Activated naive CD4-positive, alpha-beta T cell treated with anti-CD3 and anti-CD28 coated beads, Interleukin-2, amount 50 U/mL, for 72 hours (primary cell): ENCODE measurements at regions not wholly inside any gene's neighbourhood (a gene's known extent, or its start where the extent isn't known, plus 50 kb on each side); places are given as distances from the start of the nearest gene placed in this dataset.

Experiments
- ATAC-seq, 2 donors: fragments of 150-1000 bp; cut with Tn5 transposase; 2 replicates each; pipeline ENCODE4 v1.10.0; 2021; ENCODE audit warnings: mild to moderate bottlenecking in 2 of 2, moderate library complexity in 2 of 2
- DNase-seq, 2 donors: peaks; one replicate each; pipeline ENCODE4 v3.0.0; 2021 to 2022; ENCODE audit warnings: low spot score in 2 of 2
- H3K27ac Mint-ChIP-seq, 2 donors: one replicate each; pipeline ENCODE4 v1.8.0; 2022; ENCODE audit warnings: mild to moderate bottlenecking in 2 of 2, mixed read lengths in 2 of 2
- H3K36me3 Mint-ChIP-seq, 2 donors: one replicate each; pipeline ENCODE4 v1.8.0; 2022; ENCODE audit warnings: mixed read lengths in 2 of 2
- H3K9me3 Mint-ChIP-seq, 2 donors: one replicate each; pipeline ENCODE4 v1.8.0; 2022; ENCODE audit warnings: mixed read lengths in 2 of 2

DNA sequence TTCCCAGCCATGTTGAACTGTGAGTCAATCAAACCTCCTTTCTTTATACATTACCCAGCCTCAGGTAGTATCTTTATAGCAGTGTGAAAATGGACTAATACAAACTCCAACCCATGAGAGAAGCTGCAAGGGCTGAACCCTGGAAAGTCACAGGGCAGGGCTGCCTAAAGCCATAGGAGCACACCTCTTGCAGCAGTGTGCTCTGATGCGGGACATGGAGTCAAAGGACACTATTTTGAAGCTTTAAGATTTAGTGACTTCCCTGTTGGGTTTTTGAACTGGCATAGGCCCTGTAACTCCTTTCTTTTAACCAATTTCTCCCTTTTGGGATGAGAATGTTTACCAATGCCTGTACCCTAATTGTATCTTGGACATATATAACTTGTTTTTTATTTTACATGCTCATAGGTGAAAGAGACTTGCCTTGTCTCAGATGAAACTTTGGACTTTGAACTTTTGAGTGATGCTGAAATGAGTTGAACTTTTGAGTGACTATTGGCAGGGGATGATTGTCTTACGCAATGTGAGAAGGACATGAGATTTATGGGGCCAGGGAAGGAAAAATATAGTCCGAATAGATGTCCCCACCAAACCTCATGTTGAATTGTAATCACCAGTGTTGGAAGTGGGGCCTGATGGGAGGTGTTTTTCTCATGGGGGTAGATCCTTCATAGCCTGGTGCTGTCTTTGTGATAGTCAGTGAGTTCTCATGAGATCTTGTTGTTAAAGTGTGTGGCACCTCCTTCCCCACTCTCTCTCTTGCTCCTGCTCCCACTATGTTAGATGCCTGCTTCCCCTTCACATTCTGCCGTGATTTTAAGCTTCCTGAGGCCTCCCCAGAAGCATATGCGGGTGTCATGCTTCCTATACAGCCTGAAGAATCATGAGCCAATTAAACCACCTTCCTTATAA is 159.5 kb upstream of the SPEF2 start:
- no peak for DNase-seq
- Mint-ChIP-seq H3K9me3 (peaks cover 0 to 2% of the 10 kb centered on the region in 2 donors), H3K36me3 (peaks cover 9 to 12% of the 10 kb centered on the region in 2 donors), H3K27ac (no peak overlapping the region)
- ATAC-seq: no peak

DNA sequence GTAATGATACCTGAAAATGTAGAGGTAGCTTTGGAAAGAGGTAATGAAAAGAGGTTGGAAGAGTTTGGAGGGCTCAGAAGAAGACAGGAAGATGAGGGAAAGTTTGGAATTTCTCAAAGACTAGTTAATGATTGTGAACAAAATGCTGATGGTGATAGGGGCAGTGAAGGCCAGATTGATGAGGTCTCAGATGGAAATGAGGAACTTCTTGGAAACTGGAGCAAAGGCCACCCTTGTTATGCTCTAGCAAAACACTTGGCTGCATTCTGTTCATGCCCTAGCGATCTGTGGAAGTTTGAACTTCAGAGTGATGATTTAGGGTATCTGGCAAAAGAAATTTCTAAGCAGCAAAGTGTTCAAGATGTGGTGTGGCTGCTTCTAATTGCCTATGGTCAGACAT is 161.2 kb upstream of the SPEF2 start:
- H3K27ac Mint-ChIP-seq: no peak overlapping the region
- ATAC-seq (no peak), DNase-seq (no peak)
- peaks cover 0 to 2% of the 10 kb centered on the region in 2 donors for H3K9me3 Mint-ChIP-seq
- peaks cover 9 to 12% of the 10 kb centered on the region in 2 donors for H3K36me3 Mint-ChIP-seq

DNA sequence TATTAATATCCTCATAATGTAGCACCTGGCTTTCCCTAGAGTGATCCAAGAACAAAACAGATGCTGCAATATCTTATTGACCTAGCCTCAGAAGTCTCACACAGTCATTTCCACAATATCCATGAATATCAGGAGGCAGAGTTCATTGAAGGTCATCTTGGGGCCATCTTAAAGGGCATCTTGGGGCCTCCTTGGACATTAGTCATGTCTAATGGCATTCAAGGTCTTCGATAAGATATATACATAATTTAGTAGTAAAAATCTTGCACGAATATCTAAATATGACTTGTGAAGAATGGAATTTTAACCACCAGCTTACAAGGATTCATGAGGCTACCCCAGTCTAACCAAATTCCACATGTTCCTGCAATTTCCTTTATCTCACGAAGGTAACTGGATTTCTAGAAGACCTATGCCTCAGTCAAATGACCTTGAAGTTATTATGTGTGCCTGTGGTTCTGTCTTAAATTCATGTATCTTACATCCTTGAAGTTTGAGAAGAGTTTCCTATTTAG is 163.6 kb upstream of the SPEF2 start:
- no peak overlapping the region for H3K27ac Mint-ChIP-seq
- ATAC-seq (no peak), DNase-seq (no peak)
- peaks cover 0 to 2% of the 10 kb centered on the region in 2 donors for H3K9me3 Mint-ChIP-seq
- H3K36me3 Mint-ChIP-seq: peaks cover 9 to 12% of the 10 kb centered on the region in 2 donors

DNA sequence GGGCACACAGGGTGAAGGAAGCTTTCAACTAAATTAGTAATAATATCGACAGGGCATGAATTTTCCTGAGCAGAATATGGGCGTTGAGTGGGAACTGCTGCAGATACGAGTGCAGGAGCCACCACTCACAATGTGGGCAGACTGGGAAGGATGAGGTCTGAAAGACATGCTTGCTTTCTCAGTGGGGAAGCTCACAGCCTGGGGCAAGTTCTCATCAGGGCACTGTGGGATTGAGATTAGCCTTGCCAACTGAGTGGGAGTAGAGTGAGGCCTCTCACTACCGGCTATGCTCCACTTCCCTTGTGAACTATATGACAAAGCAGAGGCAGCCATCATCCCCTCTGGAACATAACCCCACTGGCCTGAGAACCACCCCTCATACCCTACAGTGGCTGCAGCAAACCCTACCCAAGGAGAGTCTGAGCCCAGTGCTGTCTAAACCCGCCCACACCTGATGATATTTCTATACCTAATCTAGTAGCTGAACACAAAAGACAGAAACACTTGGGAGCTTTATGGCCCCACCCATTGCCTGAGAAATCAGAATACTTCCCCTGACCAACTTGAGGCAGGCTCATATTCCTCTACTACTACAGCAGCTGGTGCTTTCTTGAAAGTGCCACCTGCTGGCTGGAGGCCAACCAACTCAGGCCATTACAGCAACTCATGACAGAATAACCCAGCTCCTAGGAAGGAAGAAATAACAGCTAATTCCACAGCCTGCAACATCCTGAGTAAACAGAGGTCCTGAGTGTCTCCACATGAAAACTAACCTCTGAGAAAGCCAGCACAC is 173.7 kb upstream of the SPEF2 start:
- no peaks in the 10 kb centered on the region for H3K9me3 Mint-ChIP-seq
- no peaks in the 10 kb centered on the region for H3K36me3 Mint-ChIP-seq
- DNase-seq (no peak), ATAC-seq (no peak)
- no peak overlapping the region for H3K27ac Mint-ChIP-seq

DNA sequence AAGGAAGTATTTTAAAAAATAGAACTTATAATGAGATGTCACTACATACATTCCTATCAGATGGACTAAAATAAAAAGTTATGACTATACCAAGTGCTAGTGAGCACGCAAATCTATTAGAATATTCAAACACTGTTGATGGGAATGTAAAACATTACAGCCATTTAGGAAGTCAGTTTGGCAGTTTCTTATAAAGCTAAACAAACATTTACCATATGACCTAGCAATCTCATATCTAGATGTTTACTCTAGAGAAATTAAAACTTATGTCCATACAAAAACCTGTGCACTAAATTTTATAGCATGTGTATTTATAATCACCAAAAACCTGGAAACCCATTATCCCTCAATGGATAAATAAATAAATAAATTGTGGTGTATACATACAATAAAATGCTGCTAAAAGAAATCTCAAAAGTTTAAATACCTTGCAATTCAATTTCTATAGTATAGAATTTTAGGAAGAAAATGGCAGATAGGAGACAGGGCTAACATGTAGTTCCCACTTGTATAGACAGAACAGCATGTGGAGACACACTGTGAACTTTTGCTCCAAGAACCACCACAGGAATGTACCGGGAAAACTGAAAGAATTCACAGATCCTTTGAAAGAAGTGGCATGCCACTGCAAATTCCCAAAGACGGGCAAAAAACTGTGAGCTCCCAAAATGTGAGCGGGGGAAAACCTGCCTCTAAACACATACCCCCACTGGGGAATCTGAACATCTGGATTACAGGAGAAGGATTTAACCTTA is 174.6 kb upstream of the SPEF2 start:
- ATAC-seq: no peak
- DNase-seq: no peak
- Mint-ChIP-seq H3K9me3 (no peaks in the 10 kb centered on the region), H3K27ac (no peak overlapping the region), H3K36me3 (no peaks in the 10 kb centered on the region)

DNA sequence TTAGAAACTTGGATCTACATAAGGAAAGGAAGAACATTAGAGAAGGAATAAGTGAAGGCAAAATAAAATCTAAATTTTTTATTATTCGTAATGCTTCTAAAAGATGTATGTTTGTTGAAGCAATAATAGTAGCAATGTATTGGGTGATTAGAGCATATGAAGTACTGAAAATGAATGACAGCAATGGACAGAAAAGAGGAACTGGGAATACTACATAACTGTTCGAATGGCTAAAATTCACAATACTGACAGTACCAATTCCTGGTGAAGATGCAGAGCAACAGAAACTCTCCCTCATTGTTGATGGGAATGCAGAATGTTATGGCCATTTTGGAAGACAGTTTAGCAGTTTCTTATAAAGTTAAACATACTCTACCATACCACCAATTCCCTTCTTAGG is 177.3 kb upstream of the SPEF2 start:
- Mint-ChIP-seq H3K27ac (no peak overlapping the region), H3K9me3 (no peaks in the 10 kb centered on the region), H3K36me3 (no peaks in the 10 kb centered on the region)
- DNase-seq (no peak), ATAC-seq (no peak)

DNA sequence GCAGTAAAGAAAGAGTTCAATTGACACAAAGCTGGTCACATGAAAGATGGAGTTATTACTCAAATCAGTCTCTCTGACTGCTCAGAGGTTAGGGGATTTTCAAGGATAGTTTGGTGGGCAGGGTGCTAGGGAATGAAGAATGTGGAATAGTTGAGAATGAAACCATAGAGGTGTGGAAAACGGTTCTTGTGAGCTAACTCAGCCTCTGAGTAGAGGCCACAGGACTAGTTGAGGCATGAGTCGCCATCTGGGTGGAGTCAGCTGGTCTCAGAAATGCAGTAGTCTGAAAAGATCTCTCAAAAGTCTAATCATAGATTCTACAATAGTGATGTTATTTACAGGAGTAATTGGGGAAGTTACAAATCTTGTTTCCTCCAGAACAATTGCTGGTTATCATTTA is 178.9 kb upstream of the SPEF2 start:
- Mint-ChIP-seq H3K27ac (no peak overlapping the region), H3K9me3 (no peaks in the 10 kb centered on the region), H3K36me3 (no peaks in the 10 kb centered on the region)
- ATAC-seq: peak in 1 of 2 donors; percentile 18
- DNase-seq: no peak

DNA sequence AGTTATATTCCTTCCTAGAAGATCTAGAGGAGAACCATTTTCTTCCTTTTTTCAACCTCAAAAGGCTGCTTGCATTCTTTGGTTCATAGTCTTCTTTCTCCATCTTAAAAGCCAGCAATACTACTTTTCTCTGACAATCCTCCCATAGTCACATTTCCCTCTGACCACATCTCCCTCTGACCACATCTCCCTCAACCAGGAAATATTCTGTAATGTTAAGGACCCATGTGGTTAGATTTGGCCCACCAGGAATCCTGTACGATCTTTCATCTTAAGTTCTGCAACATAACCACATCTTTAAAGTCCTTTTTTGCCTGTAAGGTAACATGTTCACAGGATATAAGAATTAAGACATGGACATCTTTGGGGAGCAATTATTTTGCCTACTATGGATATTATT is 179.4 kb upstream of the SPEF2 start:
- H3K9me3 Mint-ChIP-seq: no peaks in the 10 kb centered on the region
- ATAC-seq (no peak), DNase-seq (no peak)
- no peaks in the 10 kb centered on the region for H3K36me3 Mint-ChIP-seq
- H3K27ac Mint-ChIP-seq: no peak overlapping the region

DNA sequence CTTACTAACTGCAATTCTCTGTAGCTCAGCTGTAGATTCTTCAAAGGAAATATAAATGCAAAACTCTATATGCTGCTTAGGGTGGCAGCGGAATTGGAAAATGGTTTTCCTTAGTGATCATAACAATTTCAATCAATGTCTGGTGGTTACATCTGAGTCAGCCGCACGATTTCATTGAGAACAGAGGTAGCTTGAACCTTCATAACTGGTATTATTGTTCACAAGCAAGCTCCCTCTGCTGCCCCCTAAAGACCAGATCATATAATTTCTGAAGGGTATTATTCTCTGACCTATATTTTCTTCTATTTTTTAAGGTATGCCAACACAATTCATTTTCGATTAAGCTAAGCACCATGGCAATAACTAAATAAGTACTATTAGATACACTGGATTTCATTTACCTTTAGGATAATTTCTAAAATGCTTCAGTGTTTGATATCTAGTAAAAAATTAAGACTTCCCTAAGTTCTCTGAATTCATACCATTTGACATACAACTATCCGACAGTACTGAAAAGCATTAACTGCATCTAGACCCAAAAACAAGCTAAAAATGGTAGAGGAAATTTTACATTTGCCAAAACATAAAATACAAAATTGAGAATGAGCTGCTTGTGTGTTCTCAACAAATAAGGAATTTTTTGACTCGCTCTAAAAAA is 181.1 kb upstream of the SPEF2 start:
- DNase-seq (peak in 1 of 2 donors; percentile 10), ATAC-seq (no peak)
- no peak overlapping the region for H3K27ac Mint-ChIP-seq
- H3K36me3 Mint-ChIP-seq: no peaks in the 10 kb centered on the region
- H3K9me3 Mint-ChIP-seq: no peaks in the 10 kb centered on the region

DNA sequence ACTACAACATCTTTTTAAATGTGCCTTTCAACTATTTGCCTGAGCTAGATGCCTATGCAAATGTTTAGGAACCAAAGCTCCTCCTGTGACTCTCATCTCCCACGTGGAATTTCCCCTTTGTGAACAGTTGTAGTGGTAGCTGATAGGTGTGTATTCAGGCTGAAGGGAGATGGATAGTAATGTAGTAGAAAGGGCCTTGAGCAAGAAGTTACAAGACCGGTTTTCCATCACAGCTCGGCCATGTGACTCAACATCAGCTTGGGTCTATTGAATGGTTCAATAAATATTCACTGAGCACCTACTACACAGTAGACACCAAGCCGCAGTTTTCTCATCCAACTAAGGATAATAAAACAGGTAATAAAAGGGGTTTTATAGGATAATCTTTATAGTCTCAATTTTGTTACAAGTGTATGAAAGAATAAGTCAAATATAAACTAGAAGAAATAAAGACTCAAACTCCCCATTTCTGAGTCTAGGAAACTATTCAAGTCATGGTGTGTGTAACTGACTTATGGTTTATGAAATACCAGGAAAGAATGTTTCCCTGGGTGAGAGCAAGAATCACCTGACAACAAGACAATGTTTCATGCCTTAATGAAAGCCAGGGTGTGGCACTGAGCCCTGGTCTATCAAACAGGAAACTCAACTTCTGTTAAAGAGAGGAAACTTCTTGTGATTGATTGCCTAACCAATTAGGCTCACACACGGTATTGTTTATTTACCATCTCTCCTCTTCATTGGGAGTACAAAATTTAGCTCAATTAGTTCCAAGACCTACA is 187.1 kb upstream of the SPEF2 start:
- no peaks in the 10 kb centered on the region for H3K9me3 Mint-ChIP-seq
- ATAC-seq (no peak), DNase-seq (no peak)
- H3K27ac Mint-ChIP-seq: no peak overlapping the region
- H3K36me3 Mint-ChIP-seq: no peaks in the 10 kb centered on the region

DNA sequence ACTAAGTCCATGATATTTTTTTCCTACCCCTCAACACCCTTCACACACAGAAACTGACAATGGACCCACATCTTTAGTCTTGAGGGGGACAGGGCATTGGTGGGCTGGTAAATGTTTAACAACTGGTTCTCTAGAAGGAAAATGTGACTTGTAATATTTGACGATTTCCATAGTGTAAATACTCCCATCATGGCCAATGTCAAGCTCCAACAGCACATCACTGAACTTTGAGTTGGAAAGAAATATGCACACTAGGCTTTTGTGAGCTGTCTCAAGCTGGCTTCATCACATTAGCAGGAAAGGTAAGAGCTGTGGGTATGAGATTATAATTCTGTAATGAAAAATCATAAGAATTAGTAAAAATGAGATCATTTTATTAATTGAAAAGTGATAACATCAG is 189.9 kb upstream of the PRLR start:
- no peak for DNase-seq

DNA sequence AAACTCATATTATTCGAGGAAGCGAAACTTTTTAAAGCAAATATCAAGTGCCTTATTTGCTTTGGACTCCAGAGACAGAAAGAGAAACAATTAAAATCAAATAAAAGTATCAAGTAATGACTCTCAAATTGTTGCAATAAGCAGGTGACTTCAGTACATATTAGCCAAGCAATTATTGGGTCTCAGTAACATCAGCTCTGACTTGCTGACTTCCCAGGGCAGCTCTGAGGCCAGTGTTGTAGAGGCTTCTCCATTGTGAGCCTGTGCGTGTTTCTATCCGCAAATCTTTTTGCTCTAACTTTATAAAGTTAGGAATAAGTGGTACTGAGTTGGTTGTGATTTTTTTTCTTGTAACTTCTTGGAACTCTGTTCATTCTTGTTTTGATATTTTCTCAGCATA is 186.8 kb upstream of the PRLR start:
- H3K36me3 Mint-ChIP-seq: no peaks in the 10 kb centered on the region
- H3K9me3 Mint-ChIP-seq: peaks cover 5% of the 10 kb centered on the region in 2 donors
- no peak for DNase-seq
- H3K27ac Mint-ChIP-seq: no peak overlapping the region
- no peak for ATAC-seq

More for the DNA sequence above, 189.9 kb upstream of the PRLR start:
- H3K27ac Mint-ChIP-seq: no peak overlapping the region
- no peak for ATAC-seq
- H3K36me3 Mint-ChIP-seq: no peaks in the 10 kb centered on the region
- H3K9me3 Mint-ChIP-seq: no peaks in the 10 kb centered on the region

DNA sequence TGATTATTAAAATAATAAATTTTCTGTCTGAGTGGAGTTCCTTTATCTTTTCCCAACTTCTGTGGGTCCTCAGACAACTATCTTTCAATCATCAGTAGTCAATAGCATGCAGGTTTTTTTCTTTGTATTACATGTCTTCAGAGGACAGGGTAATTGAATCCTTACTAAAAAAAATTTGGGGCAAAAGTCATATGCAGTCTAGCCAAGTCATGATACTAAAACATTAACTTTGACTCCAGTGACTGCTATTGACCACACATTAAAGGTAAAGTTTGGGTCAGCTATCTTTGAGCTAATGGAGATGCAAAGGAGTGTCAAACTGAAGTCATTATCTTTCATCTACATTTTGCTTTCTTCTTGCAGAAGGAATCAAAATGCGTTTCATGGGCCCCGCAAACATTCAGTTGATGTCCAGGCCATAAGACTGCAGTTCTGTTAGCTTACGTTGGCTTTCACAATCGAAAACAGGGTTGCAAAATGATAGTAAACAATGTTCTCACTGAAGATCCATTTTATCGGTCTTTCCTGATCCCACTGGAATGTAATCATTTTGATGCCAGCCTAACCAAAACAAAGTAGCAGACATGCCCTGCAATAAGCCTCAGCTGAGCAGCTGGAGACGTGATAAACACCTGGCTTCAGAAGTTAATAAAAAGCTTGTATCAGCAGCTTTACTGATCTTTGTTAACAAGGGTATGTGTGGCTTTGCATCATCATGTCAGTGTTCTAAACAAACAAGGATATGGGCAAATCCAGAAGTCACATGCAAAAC is 186.1 kb upstream of the PRLR start:
- Mint-ChIP-seq H3K36me3 (no peaks in the 10 kb centered on the region), H3K9me3 (peaks cover 5% of the 10 kb centered on the region in 2 donors), H3K27ac (no peak overlapping the region)
- no peak for DNase-seq
- ATAC-seq: no peak

DNA sequence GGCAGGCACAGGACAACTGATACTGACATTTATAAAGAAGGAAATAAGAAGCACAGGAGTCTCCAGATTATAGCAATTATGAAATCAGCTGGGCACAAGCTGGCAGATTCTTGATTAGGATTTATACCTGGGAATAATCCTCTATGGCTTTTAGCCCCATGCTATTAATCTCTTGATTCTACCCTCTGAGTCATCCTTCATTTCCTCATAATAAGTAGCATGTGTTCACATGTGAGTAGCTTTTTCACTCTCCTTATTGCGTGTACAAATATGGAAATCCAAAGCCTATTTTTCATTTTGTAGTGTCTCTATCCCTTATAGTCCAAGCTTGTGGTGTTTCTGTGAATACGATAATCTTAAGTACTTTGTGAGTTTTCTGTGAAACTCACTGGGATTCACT is 185.0 kb upstream of the PRLR start:
- H3K36me3 Mint-ChIP-seq: no peaks in the 10 kb centered on the region
- DNase-seq (no peak), ATAC-seq (no peak)
- H3K27ac Mint-ChIP-seq: no peak overlapping the region
- H3K9me3 Mint-ChIP-seq: peaks cover 5% of the 10 kb centered on the region in 2 donors

DNA sequence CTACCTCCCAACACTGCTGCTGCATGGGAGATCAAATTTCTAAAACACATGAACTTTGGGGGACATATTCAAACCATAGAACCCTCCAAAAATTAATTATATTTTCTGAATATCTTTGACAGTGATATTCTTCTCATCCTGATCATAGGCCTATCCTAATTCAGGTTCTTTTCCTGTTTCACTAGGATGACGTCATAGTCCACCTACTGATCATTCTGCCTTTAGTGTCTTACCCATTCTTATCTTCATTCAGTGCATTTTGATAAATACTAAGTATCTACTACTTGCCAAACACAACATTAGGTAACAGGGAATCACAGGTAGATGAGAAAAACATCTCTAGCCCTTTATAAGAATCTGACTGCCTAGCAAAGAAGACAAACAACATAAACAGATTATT is 179.1 kb upstream of the PRLR start:
- H3K27ac Mint-ChIP-seq: no peak overlapping the region
- ATAC-seq: no peak
- H3K36me3 Mint-ChIP-seq: no peaks in the 10 kb centered on the region
- H3K9me3 Mint-ChIP-seq: peaks cover 5 to 9% of the 10 kb centered on the region in 2 donors
- DNase-seq: no peak
